ENCODE measurements at regions not wholly inside any gene's neighbourhood (a gene's known extent, or its start where the extent isn't known, plus 50 kb on each side); places are given as distances from the start of the nearest gene placed in this dataset.

GRCh38 chr9:88811511-88811910, 179.8 kb upstream of the S1PR3 start:
- Histone ChIP-seq H3K36me3 (replicated peaks in 1 of 2; ENCODE audit: control extremely low read depth in 1 of 2, control insufficient read depth in 1 of 2, extremely low read depth in 1 of 2, insufficient read depth in 2 of 2, low read length in 1 of 2) (no peaks in the 10 kb centered on the region), H3K4me3 (ENCODE audit: control extremely low read depth in 1 of 5, extremely low read depth in 1 of 5, insufficient read depth in 1 of 5, low read depth in 2 of 5, low read length in 4 of 5) (no peak overlapping the region), H3K4me1 (ENCODE audit: control insufficient read depth in 2 of 2, insufficient read depth in 2 of 2, low read length in 2 of 2) (no peaks in the 10 kb centered on the region), H3K9ac (ENCODE audit: low read length) (no peak overlapping the region), H3K27me3 (replicated peaks in 1 of 4; ENCODE audit: control extremely low read depth in 1 of 4, control insufficient read depth in 3 of 4, insufficient read depth in 4 of 4, low read length in 3 of 4) (peaks cover 0 to 14% (median 2%) of the 10 kb centered on the region in 4 experiments), H4K20me1 (ENCODE audit: control insufficient read depth, insufficient read depth, low read length, poor library complexity, severe bottlenecking) (no peaks in the 10 kb centered on the region), H3K27ac (ENCODE audit: low read length in 2 of 2) (no peak overlapping the region), H3K4me2 (replicated peaks; ENCODE audit: low read depth, low read length, poor library complexity, severe bottlenecking) (no peak overlapping the region), H3K9me3 (ENCODE audit: control extremely low read depth in 1 of 3, control insufficient read depth in 2 of 3, insufficient read depth in 1 of 3, low read length in 2 of 3) (no peaks in the 10 kb centered on the region), H3K79me2 (ENCODE audit: control insufficient read depth, insufficient read depth, low read length) (no peaks in the 10 kb centered on the region), H2AFZ (ENCODE audit: insufficient read depth, low read depth, low read length, poor library complexity, severe bottlenecking) (no peak overlapping the region)
- Mint-ChIP-seq H3K27ac (no peak overlapping the region), H3K27me3 (peaks cover 23% of the 10 kb centered on the region), H3K4me3 (no peak overlapping the region), H3K9me3 (ENCODE audit: insufficient read depth) (no peaks in the 10 kb centered on the region), H3K4me1 (no peaks in the 10 kb centered on the region)
- ChIA-PET CTCF (no interaction called here), POLR2A (no interaction called here)
- 96% methylated on average over 4 of the region's 7 CpGs for WGBS (ENCODE audit: insufficient coverage)
- DNase-seq, result no peak
- intact Hi-C loops (cut with micrococcal nuclease), result no loop called here
- ATAC-seq (ENCODE audit: low read depth), result no peak
- no peak for TF ChIP-seq EZH2 (IDR thresholded peaks at IDR 0.05; ENCODE audit: borderline replicate concordance, insufficient read depth, low read depth, low read length, poor library complexity, severe bottlenecking)

GRCh38 chr9:88812938-88813637, 178.2 kb upstream of the S1PR3 start:
- POLR2A ChIA-PET, result no interaction called here
- WGBS (ENCODE audit: insufficient coverage), result 90% methylated on average over 10 of the region's 10 CpGs

More at GRCh38 chr9:88812938-88813637, 178.2 kb upstream of the S1PR3 start:
- Mint-ChIP-seq H3K27ac (no peak overlapping the region), H3K4me1 (no peaks in the 10 kb centered on the region), H3K4me3 (no peak overlapping the region), H3K9me3 (ENCODE audit: insufficient read depth) (no peaks in the 10 kb centered on the region), H3K27me3 (peaks cover 17% of the 10 kb centered on the region)
- peaks cover 0 to 11% (median 0%) of the 10 kb centered on the region in 4 experiments for H3K27me3 ChIP-seq (replicated peaks in 1 of 4; ENCODE audit: control extremely low read depth in 1 of 4, control insufficient read depth in 3 of 4, insufficient read depth in 4 of 4, low read length in 3 of 4)
- DNase-seq (no peak), ATAC-seq (ENCODE audit: low read depth) (no peak)
- no peak overlapping the region for H3K9ac ChIP-seq (ENCODE audit: low read length)
- no peak overlapping the region for H3K4me3 ChIP-seq (ENCODE audit: control extremely low read depth in 1 of 5, extremely low read depth in 1 of 5, insufficient read depth in 1 of 5, low read depth in 2 of 5, low read length in 4 of 5)
- H2AFZ ChIP-seq (ENCODE audit: insufficient read depth, low read depth, low read length, poor library complexity, severe bottlenecking), result no peak overlapping the region
- CTCF ChIA-PET, result no interaction called here
- H3K79me2 ChIP-seq (ENCODE audit: control insufficient read depth, insufficient read depth, low read length), result no peaks in the 10 kb centered on the region
- TF ChIP-seq CTCF (IDR thresholded peaks at IDR 0.05), result no peak
- H3K4me2 ChIP-seq (replicated peaks; ENCODE audit: low read depth, low read length, poor library complexity, severe bottlenecking), result no peak overlapping the region
- no peaks in the 10 kb centered on the region for H3K36me3 ChIP-seq (replicated peaks in 1 of 2; ENCODE audit: control extremely low read depth in 1 of 2, control insufficient read depth in 1 of 2, extremely low read depth in 1 of 2, insufficient read depth in 2 of 2, low read length in 1 of 2)
- no peak overlapping the region for H3K27ac ChIP-seq (ENCODE audit: low read length in 2 of 2)
- H3K4me1 ChIP-seq (ENCODE audit: control insufficient read depth in 2 of 2, insufficient read depth in 2 of 2, low read length in 2 of 2), result no peaks in the 10 kb centered on the region
- no peaks in the 10 kb centered on the region for H4K20me1 ChIP-seq (ENCODE audit: control insufficient read depth, insufficient read depth, low read length, poor library complexity, severe bottlenecking)
- intact Hi-C loops (cut with micrococcal nuclease), result no loop called here
- no peaks in the 10 kb centered on the region for H3K9me3 ChIP-seq (ENCODE audit: control extremely low read depth in 1 of 3, control insufficient read depth in 2 of 3, insufficient read depth in 1 of 3, low read length in 2 of 3)

Measured in B cell (primary cell).